ENCODE measurements at regions not wholly inside any gene's neighbourhood (a gene's known extent, or its start where the extent isn't known, plus 50 kb on each side); places are given as distances from the start of the nearest gene placed in this dataset.

GRCh38 chr6:84333842-84334241, 106.4 kb upstream of the CEP162 start (continued):
- TF ChIP-seq ZNF462 (CRISPR knock-in tag; IDR thresholded peaks at IDR 0.05) (no peak), CREB1 (CRISPR knock-in tag; IDR thresholded peaks at IDR 0.05; ENCODE audit: low read depth) (no peak), EZH2 (IDR thresholded peaks at IDR 0.05; ENCODE audit: low read depth, unreplicated experiment) (no peak)
- TF ChIP-seq, protein P1, sequence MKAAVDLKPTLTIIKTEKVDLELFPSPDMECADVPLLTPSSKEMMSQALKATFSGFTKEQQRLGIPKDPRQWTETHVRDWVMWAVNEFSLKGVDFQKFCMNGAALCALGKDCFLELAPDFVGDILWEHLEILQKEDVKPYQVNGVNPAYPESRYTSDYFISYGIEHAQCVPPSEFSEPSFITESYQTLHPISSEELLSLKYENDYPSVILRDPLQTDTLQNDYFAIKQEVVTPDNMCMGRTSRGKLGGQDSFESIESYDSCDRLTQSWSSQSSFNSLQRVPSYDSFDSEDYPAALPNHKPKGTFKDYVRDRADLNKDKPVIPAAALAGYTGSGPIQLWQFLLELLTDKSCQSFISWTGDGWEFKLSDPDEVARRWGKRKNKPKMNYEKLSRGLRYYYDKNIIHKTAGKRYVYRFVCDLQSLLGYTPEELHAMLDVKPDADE (IDR thresholded peaks at IDR 0.05): no peak

DNA sequence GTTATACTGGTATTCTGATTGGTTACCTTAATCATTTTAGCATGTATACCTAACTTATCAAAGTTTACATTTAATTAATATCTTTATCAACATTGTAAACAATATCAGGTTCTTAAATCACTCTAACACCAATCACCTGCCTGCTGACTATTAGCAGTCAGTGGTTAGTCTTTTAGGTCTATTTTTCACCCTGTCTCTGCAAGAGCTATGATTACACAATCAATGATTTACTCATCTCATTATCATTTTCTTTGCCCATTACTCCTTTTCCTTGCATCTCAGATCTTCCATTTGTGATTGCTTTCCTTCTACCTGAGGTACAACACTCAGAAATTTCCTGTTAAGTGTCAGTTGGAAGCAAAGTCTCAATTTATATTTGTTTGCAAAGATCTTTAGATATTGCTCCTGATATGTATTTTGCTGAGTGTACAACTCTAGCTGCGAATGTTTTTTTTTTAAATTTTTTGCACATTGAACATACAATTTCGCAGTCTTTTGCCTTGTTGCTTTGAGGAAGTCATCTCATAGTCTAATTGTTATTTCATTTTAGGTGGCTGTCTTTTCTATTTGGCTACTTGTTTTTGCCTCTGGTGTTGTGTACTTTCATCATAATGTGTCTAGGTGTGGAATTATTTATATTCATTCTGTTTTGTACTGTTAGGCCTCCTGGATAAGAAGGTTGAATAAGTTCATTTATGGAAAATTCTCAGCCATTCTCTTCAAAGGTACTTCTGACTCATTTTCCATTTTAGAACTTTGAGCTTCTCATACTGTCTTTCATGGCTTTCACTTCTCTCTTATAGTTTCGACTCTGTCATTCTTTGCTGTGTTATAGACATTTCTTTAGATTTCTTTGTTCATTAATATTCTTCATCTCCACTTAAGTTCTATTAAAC, 104.9 kb upstream of the CEP162 start:
- Mint-ChIP-seq H3K9me3 (peaks cover 16% of the 10 kb centered on the region), H3K4me3 (no peak overlapping the region), H3K27me3 (ENCODE audit: insufficient read depth, low read depth, poor library complexity) (no peaks in the 10 kb centered on the region), H3K27ac (no peak overlapping the region), H3K4me1 (peaks cover 11% of the 10 kb centered on the region), H3K36me3 (ENCODE audit: low read depth) (peaks cover 8% of the 10 kb centered on the region; the same call in 2 of the 3 replicates)
- ATAC-seq: no peak
- H2AFZ ChIP-seq: no peak overlapping the region
- no peaks in the 10 kb centered on the region for H4K20me1 ChIP-seq (replicated peaks; ENCODE audit: insufficient read depth)
- H3K4me1 ChIP-seq (ENCODE audit: insufficient read depth): peaks cover 18% of the 10 kb centered on the region
- H3K9me2 ChIP-seq (ENCODE audit: insufficient read depth): no peaks in the 10 kb centered on the region
- no peak for DNase-seq (ENCODE audit: low spot score)
- H3K27me3 ChIP-seq (ENCODE audit: insufficient read depth): no peaks in the 10 kb centered on the region
- no peaks in the 10 kb centered on the region for H3F3A ChIP-seq (replicated peaks; ENCODE audit: low read depth)
- H3K79me2 ChIP-seq (replicated peaks; ENCODE audit: insufficient read depth): no peaks in the 10 kb centered on the region
- H3K4me3 ChIP-seq: no peak overlapping the region
- no peak overlapping the region for H3K27ac ChIP-seq (ENCODE audit: low read depth)
- no peak overlapping the region for H3K4me2 ChIP-seq
- no peaks in the 10 kb centered on the region for H3K36me3 ChIP-seq (ENCODE audit: insufficient read depth)
- no peak for TF ChIP-seq ZNF331 (CRISPR knock-in tag; IDR thresholded peaks at IDR 0.05; ENCODE audit: low read depth)
- no peak for TF ChIP-seq ZNF462 (CRISPR knock-in tag; IDR thresholded peaks at IDR 0.05)
- no peak for TF ChIP-seq ZNF114 (CRISPR knock-in tag; IDR thresholded peaks at IDR 0.05)
